Calu3 (cell line): ENCODE measurements at regions not wholly inside any gene's neighbourhood (a gene's known extent, or its start where the extent isn't known, plus 50 kb on each side); places are given as distances from the start of the nearest gene placed in this dataset.

ENCODE experiments used
- BruUV-seq: library from RNA; stranded (reverse); fragments of 400-500 nt; replicated peaks from 2 replicates; lab custom pipeline; 2021; lab: Mats Ljungman, UMichigan
- CTCF ChIA-PET: fragments of 300-600 bp; sonication (Branson Sonifier 250); formaldehyde crosslinking; loops from one replicate; lab custom pipeline; 2022; ENCODE audit warnings: antibody characterized with exemption; lab: Charles Lee
- DNase-seq: peaks from one replicate; pipeline ENCODE4 v3.0.0; 2022
- H3K27ac Mint-ChIP-seq: one replicate; pipeline ENCODE4 v1.8.0; 2022; ENCODE audit warnings: mixed read lengths; ENCODE audit not compliant: unreplicated experiment
- H3K27me3 Mint-ChIP-seq: one replicate; pipeline ENCODE4 v1.8.0; 2022; ENCODE audit warnings: mixed read lengths; ENCODE audit not compliant: unreplicated experiment
- H3K36me3 Mint-ChIP-seq: one replicate; pipeline ENCODE4 v1.8.0; 2022; ENCODE audit warnings: mild to moderate bottlenecking, moderate library complexity, mixed read lengths; ENCODE audit not compliant: insufficient read depth, unreplicated experiment
- H3K4me1 Mint-ChIP-seq: one replicate; pipeline ENCODE4 v1.8.0; 2022; ENCODE audit warnings: mild to moderate bottlenecking, low read depth, mixed read lengths; ENCODE audit not compliant: unreplicated experiment
- H3K4me3 Mint-ChIP-seq: one replicate; pipeline ENCODE4 v1.8.0; 2022; ENCODE audit warnings: mild to moderate bottlenecking, low read depth, moderate library complexity, mixed read lengths; ENCODE audit not compliant: unreplicated experiment
- H3K9me3 Mint-ChIP-seq: one replicate; pipeline ENCODE4 v1.8.0; 2022; ENCODE audit warnings: low read depth, mixed read lengths; ENCODE audit not compliant: unreplicated experiment
- intact Hi-C: fragments of 100-400 bp; cut with micrococcal nuclease; formaldehyde crosslinking; loops from one replicate; pipeline ENCODE4 v1.10.0; 2022; ENCODE audit not compliant: unreplicated experiment
- TF ChIP-seq, protein P1 (sequence below): fragments of 200-600 bp; IDR thresholded peaks from one replicate; pipeline ENCODE4 v1.8.0; 2022; ENCODE audit warnings: antibody characterized with exemption; ENCODE audit not compliant: unreplicated experiment

- Mint-ChIP-seq H3K9me3 (no peaks in the 10 kb centered on the region), H3K36me3 (no peaks in the 10 kb centered on the region), H3K4me3 (no peak overlapping the region), H3K27me3 (no peaks in the 10 kb centered on the region), H3K4me1 (no peaks in the 10 kb centered on the region), H3K27ac (no peak overlapping the region)
- CTCF ChIA-PET: no interaction called here
- DNase-seq: no peak
- intact Hi-C loops: no loop called here
- BruUV-seq: no TSS peak
- TF ChIP-seq, protein P1, sequence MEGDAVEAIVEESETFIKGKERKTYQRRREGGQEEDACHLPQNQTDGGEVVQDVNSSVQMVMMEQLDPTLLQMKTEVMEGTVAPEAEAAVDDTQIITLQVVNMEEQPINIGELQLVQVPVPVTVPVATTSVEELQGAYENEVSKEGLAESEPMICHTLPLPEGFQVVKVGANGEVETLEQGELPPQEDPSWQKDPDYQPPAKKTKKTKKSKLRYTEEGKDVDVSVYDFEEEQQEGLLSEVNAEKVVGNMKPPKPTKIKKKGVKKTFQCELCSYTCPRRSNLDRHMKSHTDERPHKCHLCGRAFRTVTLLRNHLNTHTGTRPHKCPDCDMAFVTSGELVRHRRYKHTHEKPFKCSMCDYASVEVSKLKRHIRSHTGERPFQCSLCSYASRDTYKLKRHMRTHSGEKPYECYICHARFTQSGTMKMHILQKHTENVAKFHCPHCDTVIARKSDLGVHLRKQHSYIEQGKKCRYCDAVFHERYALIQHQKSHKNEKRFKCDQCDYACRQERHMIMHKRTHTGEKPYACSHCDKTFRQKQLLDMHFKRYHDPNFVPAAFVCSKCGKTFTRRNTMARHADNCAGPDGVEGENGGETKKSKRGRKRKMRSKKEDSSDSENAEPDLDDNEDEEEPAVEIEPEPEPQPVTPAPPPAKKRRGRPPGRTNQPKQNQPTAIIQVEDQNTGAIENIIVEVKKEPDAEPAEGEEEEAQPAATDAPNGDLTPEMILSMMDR: no peak
Measured at GRCh38 chr2:217471319-217471718, 531.5 kb downstream of the TNS1 start.

GRCh38 chr2:217469203-217469810 lies 533.5 kb downstream of the TNS1 start:
- no peak overlapping the region for H3K4me3 Mint-ChIP-seq
- no peak for DNase-seq
- no peaks in the 10 kb centered on the region for H3K27me3 Mint-ChIP-seq
- no peaks in the 10 kb centered on the region for H3K4me1 Mint-ChIP-seq
- no peak overlapping the region for H3K27ac Mint-ChIP-seq
- TF ChIP-seq, protein P1: no peak
- no peaks in the 10 kb centered on the region for H3K36me3 Mint-ChIP-seq
- CTCF ChIA-PET: interaction anchor here (0.8 kb wide), 1 partner anchor 42 kb away, joined by 3 read pairs; no protein-coding TSS in a partner anchor
- H3K9me3 Mint-ChIP-seq: no peaks in the 10 kb centered on the region
- no TSS peak for BruUV-seq
- intact Hi-C loops: no loop called here

GRCh38 chr2:217468042-217468830 lies 534.6 kb downstream of the TNS1 start:
- no peaks in the 10 kb centered on the region for H3K9me3 Mint-ChIP-seq
- TF ChIP-seq, protein P1: no peak
- BruUV-seq: no TSS peak
- no peak for DNase-seq
- no peak overlapping the region for H3K4me3 Mint-ChIP-seq
- CTCF ChIA-PET: no interaction called here
- H3K27ac Mint-ChIP-seq: no peak overlapping the region
- no peaks in the 10 kb centered on the region for H3K4me1 Mint-ChIP-seq
- H3K36me3 Mint-ChIP-seq: no peaks in the 10 kb centered on the region
- intact Hi-C loops: no loop called here
- no peaks in the 10 kb centered on the region for H3K27me3 Mint-ChIP-seq

DNA sequence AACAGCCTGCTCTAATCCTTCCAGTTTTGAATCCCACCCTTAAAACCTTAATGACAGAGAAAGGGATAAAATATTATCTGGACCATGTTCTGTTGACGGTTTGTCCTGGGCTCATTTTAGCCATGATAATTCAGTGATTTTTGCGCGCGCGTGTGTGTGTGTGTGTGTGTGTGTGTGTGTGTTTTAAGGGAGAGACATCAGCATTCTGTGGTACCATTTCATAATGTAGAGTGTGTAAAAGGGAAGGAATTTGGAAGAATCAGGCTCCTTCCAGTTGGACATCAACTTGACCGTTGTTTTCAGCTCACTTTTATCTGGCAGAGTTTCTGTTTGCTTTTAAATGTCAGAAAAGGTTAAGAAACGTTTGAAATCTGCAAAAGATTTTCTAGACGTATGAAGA lies 535.5 kb downstream of the TNS1 start:
- BruUV-seq: no TSS peak
- H3K4me3 Mint-ChIP-seq: no peak overlapping the region
- intact Hi-C loops: no loop called here
- CTCF ChIA-PET: no interaction called here
- no peaks in the 10 kb centered on the region for H3K27me3 Mint-ChIP-seq
- H3K36me3 Mint-ChIP-seq: no peaks in the 10 kb centered on the region
- H3K9me3 Mint-ChIP-seq: no peaks in the 10 kb centered on the region
- DNase-seq: no peak
- no peak overlapping the region for H3K27ac Mint-ChIP-seq
- no peaks in the 10 kb centered on the region for H3K4me1 Mint-ChIP-seq
- TF ChIP-seq, protein P1: no peak
